GM23338 (cell line): ENCODE measurements at regions not wholly inside any gene's neighbourhood (a gene's known extent, or its start where the extent isn't known, plus 50 kb on each side); places are given as distances from the start of the nearest gene placed in this dataset.

Source experiments
- ATAC-seq: fragments of 200-7000 bp; cut with Tn5 transposase; 3 replicates; pipeline ENCODE4 v1.9.1; 2020
- DNase-seq: peaks from one replicate; pipeline ENCODE4 v3.0.0-alpha.2; 2015; ENCODE audit warnings: low spot score
- H2AFZ ChIP-seq: fragments of 200-600 bp; sonication (generic); 2 replicates; pipeline ENCODE4 v1.8.0; 2016; ENCODE audit warnings: antibody characterized with exemption, mild to moderate bottlenecking, moderate library complexity
- H3F3A ChIP-seq: fragments of 200-600 bp; sonication (generic); replicated peaks from 2 replicates; pipeline ENCODE4 v1.8.0; 2017; ENCODE audit warnings: antibody characterized with exemption, mixed run types, low read depth
- H3K27ac ChIP-seq: fragments of 200-600 bp; sonication (generic); 2 replicates; pipeline ENCODE4 v1.6.1; 2016; ENCODE audit warnings: low read depth
- H3K27me3 ChIP-seq: fragments of 200-600 bp; sonication (generic); 2 replicates; pipeline ENCODE4 v1.8.0; 2016; ENCODE audit warnings: mild to moderate bottlenecking, mixed run types, moderate library complexity; ENCODE audit not compliant: insufficient read depth
- H3K36me3 ChIP-seq: fragments of 200-600 bp; sonication (generic); 2 replicates; pipeline ENCODE4 v1.8.0; 2016; ENCODE audit warnings: mild to moderate bottlenecking; ENCODE audit not compliant: insufficient read depth
- H3K4me1 ChIP-seq: fragments of 200-600 bp; sonication (generic); 2 replicates; pipeline ENCODE4 v1.8.0; 2016; ENCODE audit warnings: mild to moderate bottlenecking, moderate library complexity; ENCODE audit not compliant: insufficient read depth
- H3K4me2 ChIP-seq: fragments of 200-600 bp; sonication (generic); 2 replicates; pipeline ENCODE4 v1.7.1; 2017; ENCODE audit warnings: mixed run types
- H3K4me3 ChIP-seq: fragments of 200-600 bp; sonication (generic); 2 replicates; pipeline ENCODE4 v1.6.1; 2016; ENCODE audit warnings: mixed run types
- H3K79me2 ChIP-seq: fragments of 200-600 bp; sonication (generic); replicated peaks from 2 replicates; pipeline ENCODE4 v1.8.0; 2017; ENCODE audit warnings: mild to moderate bottlenecking; ENCODE audit not compliant: insufficient read depth
- H3K9me2 ChIP-seq: fragments of 200-600 bp; sonication (generic); 2 replicates; pipeline ENCODE4 v1.8.0; 2017; ENCODE audit not compliant: insufficient read depth
- H4K20me1 ChIP-seq: fragments of 200-600 bp; sonication (generic); replicated peaks from 2 replicates; pipeline ENCODE4 v1.8.0; 2017; ENCODE audit warnings: mild to moderate bottlenecking; ENCODE audit not compliant: insufficient read depth
- H3K27ac Mint-ChIP-seq: 2 replicates; pipeline ENCODE4 v1.8.0; 2020; ENCODE audit warnings: inconsistent platforms, mild to moderate bottlenecking, moderate library complexity, mixed read lengths
- H3K27me3 Mint-ChIP-seq: 3 replicates; pipeline ENCODE4 v1.8.0; 2022; ENCODE audit warnings: low read depth, mild to moderate bottlenecking, moderate library complexity, mixed read lengths, inconsistent platforms; ENCODE audit not compliant: insufficient read depth, poor library complexity
- H3K36me3 Mint-ChIP-seq: 3 replicates; pipeline ENCODE4 v1.8.0; 2021; ENCODE audit warnings: low read depth, mild to moderate bottlenecking, inconsistent platforms, moderate library complexity, mixed read lengths
- H3K4me1 Mint-ChIP-seq: 3 replicates; pipeline ENCODE4 v1.8.0; 2020; ENCODE audit warnings: mild to moderate bottlenecking, inconsistent platforms, mixed read lengths
- H3K4me3 Mint-ChIP-seq: 3 replicates; pipeline ENCODE4 v1.8.0; 2021; ENCODE audit warnings: moderate library complexity, mild to moderate bottlenecking, inconsistent platforms, mixed read lengths
- H3K9me3 Mint-ChIP-seq: 3 replicates; pipeline ENCODE4 v1.8.0; 2020; ENCODE audit warnings: moderate library complexity, mild to moderate bottlenecking, inconsistent platforms, mixed read lengths
- CTCF ChIP-seq, 2 experiments: fragments of 200-600 bp in 1 of 2; sonication (generic) in 1 of 2; conservative IDR thresholded peaks; 2 replicates each; pipeline versions ENCODE4 v1.5.1 to v1.6.1; 2016 to 2017; ENCODE audit warnings: antibody characterized with exemption in 2 of 2, low read depth in 2 of 2, mild to moderate bottlenecking in 2 of 2, moderate library complexity in 1 of 2
- ETS1 ChIP-seq: IDR thresholded peaks from 2 replicates; pipeline ENCODE4 v1.6.1; 2016; ENCODE audit warnings: antibody characterized with exemption
- EZH2 ChIP-seq: fragments of 200-600 bp; sonication (generic); IDR thresholded peaks from one replicate; pipeline ENCODE4 v1.8.0; 2017; ENCODE audit warnings: antibody characterized with exemption, mild to moderate bottlenecking, low read depth; ENCODE audit not compliant: unreplicated experiment
- EZH2phosphoT487 ChIP-seq: fragments of 200-600 bp; sonication (generic); IDR thresholded peaks from one replicate; pipeline ENCODE4 v1.8.1; 2018; ENCODE audit warnings: antibody characterized with exemption; ENCODE audit not compliant: unreplicated experiment
- JUNB ChIP-seq: IDR thresholded peaks from one replicate; pipeline ENCODE4 v1.6.1; 2016; ENCODE audit warnings: antibody characterized with exemption; ENCODE audit not compliant: unreplicated experiment
- POLR2AphosphoS5 ChIP-seq: IDR thresholded peaks from 2 replicates; pipeline ENCODE4 v1.6.1; 2016; ENCODE audit warnings: antibody characterized with exemption, low read depth
- ZNF462 ChIP-seq: fragments of 250-450 bp; sonication (Bioruptor Pico); IDR thresholded peaks from 2 replicates; pipeline ENCODE4 v1.5.0; 2020; ENCODE audit warnings: mild to moderate bottlenecking, moderate library complexity

- no peak for TF ChIP-seq ZNF462 (CRISPR knock-in tag)
These were observed 139.3 kb downstream of the SLC25A46 start (continued) for GRCh38 chr5:110878115-110878514.

- no peaks in the 10 kb centered on the region for H3K4me1 ChIP-seq
- H3K4me2 ChIP-seq: no peak overlapping the region
- DNase-seq (no peak), ATAC-seq (no peak)
- H2AFZ ChIP-seq: no peak overlapping the region
- H3F3A ChIP-seq: no peaks in the 10 kb centered on the region
- no peaks in the 10 kb centered on the region; the same call in none of the 2 replicates for H3K9me2 ChIP-seq
- no peak overlapping the region for H3K4me3 ChIP-seq
- no peaks in the 10 kb centered on the region for H3K79me2 ChIP-seq
- H3K27me3 ChIP-seq: no peaks in the 10 kb centered on the region
- no peaks in the 10 kb centered on the region for H3K36me3 ChIP-seq
- no peaks in the 10 kb centered on the region for H4K20me1 ChIP-seq
- Mint-ChIP-seq H3K36me3 (no peaks in the 10 kb centered on the region; the same call in 2 of the 3 replicates), H3K27me3 (peaks cover 2% of the 10 kb centered on the region), H3K4me1 (no peaks in the 10 kb centered on the region), H3K27ac (no peak overlapping the region), H3K4me3 (no peak overlapping the region), H3K9me3 (peaks cover 5% of the 10 kb centered on the region; the same call in 1 of the 3 replicates)
- no peak overlapping the region for H3K27ac ChIP-seq
- TF ChIP-seq EZH2phosphoT487 (no peak), CTCF (conservative IDR thresholded peaks at IDR 0.05; ENCODE audit: low read depth in 2 of 2) (no peak), ETS1 (no peak), EZH2 (no peak), JUNB (no peak), POLR2AphosphoS5 (no peak), ZNF462 (CRISPR knock-in tag) (no peak)
These were observed 140.9 kb downstream of the SLC25A46 start for GRCh38 chr5:110879675-110880074.
